ENCODE measurements at regions not wholly inside any gene's neighbourhood (a gene's known extent, or its start where the extent isn't known, plus 50 kb on each side); places are given as distances from the start of the nearest gene placed in this dataset.

GRCh38 chr22:47665151-47665550, 902.7 kb downstream of the TBC1D22A start:
- TF ChIP-seq EZH2 (IDR thresholded peaks at IDR 0.05; ENCODE audit: insufficient read depth, poor library complexity, severe bottlenecking): no peak
- TF ChIP-seq EZH2phosphoT487 (IDR thresholded peaks at IDR 0.05; ENCODE audit: insufficient read depth, low read depth): no peak
